ENCODE measurements at regions not wholly inside any gene's neighbourhood (a gene's known extent, or its start where the extent isn't known, plus 50 kb on each side); places are given as distances from the start of the nearest gene placed in this dataset.

DNA sequence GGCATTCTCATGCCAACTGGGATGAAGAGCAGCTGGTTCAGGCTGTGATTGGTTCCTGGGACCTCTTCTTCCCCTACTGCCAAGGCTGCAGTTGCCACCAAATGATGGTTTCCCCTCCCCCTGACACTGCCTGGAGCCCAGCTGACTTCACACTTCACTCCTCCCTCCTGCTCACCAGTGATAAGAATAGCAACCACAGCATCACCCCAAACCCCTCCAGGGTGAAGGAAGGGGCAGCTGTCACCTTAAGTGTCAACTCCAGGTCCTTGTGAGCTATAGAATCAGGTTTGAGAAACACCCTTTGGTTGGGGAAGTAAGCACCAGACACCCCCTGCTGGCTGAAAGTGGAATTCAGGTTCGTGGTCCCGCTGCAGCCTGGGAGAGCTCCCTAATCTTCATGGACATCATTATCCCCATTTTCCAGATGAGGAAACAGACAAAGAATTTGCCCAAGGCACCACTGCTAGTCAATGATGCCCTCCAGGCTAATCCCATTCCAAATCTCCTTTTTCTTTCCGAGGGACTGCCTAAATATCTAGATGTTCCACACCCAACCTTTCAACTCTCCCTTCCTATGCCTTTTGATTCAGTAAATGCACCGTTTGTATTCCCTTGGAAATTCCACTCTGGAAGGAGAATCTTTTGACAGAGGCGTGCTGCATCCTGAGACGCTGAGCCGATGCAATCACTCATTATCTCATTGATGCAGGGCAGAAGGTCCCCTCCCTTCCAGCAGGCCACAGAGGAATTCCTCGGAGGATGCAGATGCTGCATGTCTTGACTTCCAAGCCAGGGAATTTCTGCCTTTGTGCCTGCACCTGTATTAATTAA is 50.6 kb upstream of the UQCRFS1 start:
- H3K4me3 ChIP-seq (ENCODE audit: low read depth, low read length): no peak overlapping the region
- no peak for DNase-seq (ENCODE audit: low read depth)
- TF ChIP-seq, protein P1, sequence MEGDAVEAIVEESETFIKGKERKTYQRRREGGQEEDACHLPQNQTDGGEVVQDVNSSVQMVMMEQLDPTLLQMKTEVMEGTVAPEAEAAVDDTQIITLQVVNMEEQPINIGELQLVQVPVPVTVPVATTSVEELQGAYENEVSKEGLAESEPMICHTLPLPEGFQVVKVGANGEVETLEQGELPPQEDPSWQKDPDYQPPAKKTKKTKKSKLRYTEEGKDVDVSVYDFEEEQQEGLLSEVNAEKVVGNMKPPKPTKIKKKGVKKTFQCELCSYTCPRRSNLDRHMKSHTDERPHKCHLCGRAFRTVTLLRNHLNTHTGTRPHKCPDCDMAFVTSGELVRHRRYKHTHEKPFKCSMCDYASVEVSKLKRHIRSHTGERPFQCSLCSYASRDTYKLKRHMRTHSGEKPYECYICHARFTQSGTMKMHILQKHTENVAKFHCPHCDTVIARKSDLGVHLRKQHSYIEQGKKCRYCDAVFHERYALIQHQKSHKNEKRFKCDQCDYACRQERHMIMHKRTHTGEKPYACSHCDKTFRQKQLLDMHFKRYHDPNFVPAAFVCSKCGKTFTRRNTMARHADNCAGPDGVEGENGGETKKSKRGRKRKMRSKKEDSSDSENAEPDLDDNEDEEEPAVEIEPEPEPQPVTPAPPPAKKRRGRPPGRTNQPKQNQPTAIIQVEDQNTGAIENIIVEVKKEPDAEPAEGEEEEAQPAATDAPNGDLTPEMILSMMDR (IDR thresholded peaks at IDR 0.05; ENCODE audit: low read depth, low read length, missing control alignments): peak; percentile 91

DNA sequence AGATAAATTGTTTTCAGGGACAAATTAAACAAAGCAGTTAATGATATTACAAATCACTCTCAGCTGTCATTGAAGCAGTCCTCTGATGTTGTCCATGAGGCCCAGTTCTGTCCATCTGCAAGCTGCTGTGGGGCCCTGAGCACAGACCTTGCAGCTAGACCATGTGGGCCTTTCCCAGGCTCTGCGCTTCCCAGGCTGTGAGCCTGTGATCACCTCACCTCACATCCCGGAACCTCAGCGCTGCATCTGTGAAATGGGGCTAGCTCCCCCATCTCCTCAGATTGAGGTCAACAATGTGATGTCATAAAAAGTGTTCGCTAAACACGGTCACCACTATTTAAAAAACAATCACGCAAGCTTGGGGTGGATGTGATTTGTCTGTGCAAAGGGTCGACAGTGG is 51.9 kb upstream of the UQCRFS1 start:
- DNase-seq (ENCODE audit: low read depth): no peak
- H3K4me3 ChIP-seq (ENCODE audit: low read depth, low read length): no peak overlapping the region
- TF ChIP-seq, protein P1 (IDR thresholded peaks at IDR 0.05; ENCODE audit: low read depth, low read length, missing control alignments): no peak

DNA sequence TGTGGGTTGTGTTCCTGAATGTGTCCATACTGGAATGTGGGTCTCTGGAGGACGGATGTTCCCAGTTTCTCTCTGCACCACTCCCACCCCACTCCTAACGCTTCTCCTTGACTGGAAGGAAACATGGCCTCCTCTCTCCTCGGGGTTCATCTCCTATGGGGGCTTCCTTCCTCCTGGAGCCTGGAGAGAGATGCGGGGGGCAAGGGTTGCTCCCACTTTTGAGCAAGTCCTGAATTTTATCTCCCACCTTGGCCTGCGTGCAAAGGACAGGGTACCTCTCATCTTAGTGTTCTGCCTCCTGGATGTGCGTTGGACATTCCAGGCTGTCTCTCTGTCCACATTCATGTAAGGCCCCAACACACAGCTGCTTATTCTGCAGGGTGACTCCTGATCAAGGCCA is 52.5 kb upstream of the UQCRFS1 start:
- TF ChIP-seq, protein P1 (IDR thresholded peaks at IDR 0.05; ENCODE audit: low read depth, low read length, missing control alignments): no peak
- DNase-seq (ENCODE audit: low read depth): no peak
- no peak overlapping the region for H3K4me3 ChIP-seq (ENCODE audit: low read depth, low read length)

DNA sequence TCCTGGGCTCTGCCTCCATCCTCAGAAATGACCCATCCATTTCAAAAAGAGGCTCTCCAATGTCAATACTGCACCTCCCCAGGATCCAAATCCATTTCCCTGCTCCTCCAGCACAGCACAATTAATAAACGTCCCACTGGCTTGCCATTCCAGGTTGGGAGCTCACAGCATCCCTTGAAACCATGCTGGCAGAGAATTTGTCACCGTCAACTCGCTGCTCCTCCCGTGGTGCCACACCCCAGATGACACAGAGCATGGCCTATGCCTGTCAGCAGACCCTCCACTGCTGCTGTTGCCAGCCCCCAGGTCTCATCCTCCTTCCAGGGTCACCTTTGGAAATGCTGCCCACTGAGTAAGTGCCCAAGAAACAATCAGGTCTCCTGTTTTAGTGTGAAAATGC is 53.0 kb upstream of the UQCRFS1 start:
- TF ChIP-seq, protein P1 (IDR thresholded peaks at IDR 0.05; ENCODE audit: low read depth, low read length, missing control alignments): no peak
- H3K4me3 ChIP-seq (ENCODE audit: low read depth, low read length): no peak overlapping the region
- DNase-seq (ENCODE audit: low read depth): no peak

DNA sequence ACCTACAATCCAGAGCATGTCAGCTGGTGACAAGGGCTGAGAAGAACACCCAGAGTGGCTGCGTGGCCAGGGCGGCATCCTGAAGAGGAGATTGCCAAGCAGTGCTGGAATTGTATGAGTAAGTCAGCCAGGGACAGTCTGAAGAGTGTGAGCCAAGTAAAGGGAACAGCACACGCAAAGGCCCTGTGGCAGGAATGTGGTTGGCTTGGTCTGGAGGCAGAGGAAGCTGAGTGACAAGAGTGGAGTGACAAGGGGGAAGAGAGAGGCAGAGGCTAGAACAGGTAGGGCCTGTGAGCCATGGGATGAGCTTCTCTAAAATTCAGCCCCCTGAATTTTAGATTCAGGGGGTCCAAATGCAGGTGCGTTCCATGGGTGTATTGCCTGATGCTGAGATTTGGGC is 53.7 kb upstream of the UQCRFS1 start:
- TF ChIP-seq, protein P1 (IDR thresholded peaks at IDR 0.05; ENCODE audit: low read depth, low read length, missing control alignments): no peak
- DNase-seq (ENCODE audit: low read depth): no peak
- H3K4me3 ChIP-seq (ENCODE audit: low read depth, low read length): no peak overlapping the region

DNA sequence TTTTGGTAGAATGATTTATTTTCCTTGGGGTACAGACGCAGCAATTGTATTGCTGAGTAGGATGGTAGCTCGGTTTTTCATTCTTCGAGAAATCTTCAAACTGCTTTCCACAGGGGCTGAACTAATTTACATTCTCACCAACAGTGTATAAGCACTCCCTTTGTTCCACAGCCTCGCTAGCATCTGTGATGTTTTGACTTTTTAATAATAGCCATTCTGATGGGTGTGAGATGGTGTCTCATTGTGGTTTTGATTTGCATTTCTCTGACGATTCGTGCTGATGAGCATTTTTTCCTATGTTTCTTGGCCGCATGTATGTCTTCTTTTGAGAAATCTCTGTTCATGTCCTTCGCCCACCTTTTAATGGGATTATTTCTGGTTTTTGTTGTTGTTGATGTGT is 54.8 kb upstream of the UQCRFS1 start:
- no peak for DNase-seq (ENCODE audit: low read depth)
- no peak overlapping the region for H3K4me3 ChIP-seq (ENCODE audit: low read depth, low read length)
- TF ChIP-seq, protein P1 (IDR thresholded peaks at IDR 0.05; ENCODE audit: low read depth, low read length, missing control alignments): no peak

DNA sequence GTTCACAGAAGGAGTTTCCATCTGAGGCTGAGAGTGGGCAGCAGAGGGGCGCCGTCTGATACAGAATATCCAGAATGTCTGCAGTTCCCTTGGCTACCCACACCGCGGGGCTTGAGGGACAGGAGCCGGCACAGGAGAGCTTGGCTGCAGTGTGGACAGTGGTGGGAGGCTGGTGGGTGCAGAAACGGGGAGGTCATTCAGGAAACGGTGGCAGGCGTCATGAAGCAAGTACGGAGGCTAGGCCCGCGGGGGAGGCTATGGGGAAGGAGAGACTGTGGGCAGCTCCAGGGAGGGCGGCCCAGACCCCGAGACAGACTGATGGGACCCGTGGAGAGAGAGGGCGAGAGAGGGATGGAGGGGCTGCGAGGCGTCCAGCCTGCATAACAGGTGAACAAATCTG is 55.2 kb upstream of the UQCRFS1 start:
- H3K4me3 ChIP-seq (ENCODE audit: low read depth, low read length): no peak overlapping the region
- TF ChIP-seq, protein P1 (IDR thresholded peaks at IDR 0.05; ENCODE audit: low read depth, low read length, missing control alignments): no peak
- no peak for DNase-seq (ENCODE audit: low read depth)
